Activated CD8-positive, alpha-beta T cell treated with anti-CD3 and anti-CD28 coated beads for 36 hours (primary cell): ENCODE measurements at regions not wholly inside any gene's neighbourhood (a gene's known extent, or its start where the extent isn't known, plus 50 kb on each side); places are given as distances from the start of the nearest gene placed in this dataset.

Experiments used
- ATAC-seq: fragments of 200-7000 bp; cut with Tn5 transposase; one replicate; pipeline ENCODE4 v1.10.0; 2021; ENCODE audit warnings: mild to moderate bottlenecking, moderate library complexity
- CTCF ChIA-PET: fragments of 350-600 bp; sonication (Branson Sonifier 250); formaldehyde crosslinking; loops from one replicate; lab custom pipeline; 2021; ENCODE audit warnings: antibody characterized with exemption; lab: Charles Lee
- POLR2A ChIA-PET: fragments of 350-600 bp; sonication (Branson Sonifier 250); formaldehyde crosslinking; loops from one replicate; lab custom pipeline; 2021; ENCODE audit warnings: antibody characterized with exemption; lab: Charles Lee
- DNase-seq: peaks from one replicate; pipeline ENCODE4 v3.0.0-alpha.2; 2020
- H3K27ac Mint-ChIP-seq: one replicate; pipeline ENCODE4 v1.8.0; 2021; ENCODE audit warnings: mild to moderate bottlenecking, mixed read lengths
- H3K27me3 Mint-ChIP-seq: one replicate; pipeline ENCODE4 v1.8.0; 2021; ENCODE audit warnings: mixed read lengths
- H3K36me3 Mint-ChIP-seq: one replicate; pipeline ENCODE4 v1.8.0; 2021; ENCODE audit warnings: low read depth, mixed read lengths
- H3K4me1 Mint-ChIP-seq: one replicate; pipeline ENCODE4 v1.8.0; 2021; ENCODE audit warnings: low read depth, mixed read lengths
- H3K4me3 Mint-ChIP-seq: one replicate; pipeline ENCODE4 v1.8.0; 2021; ENCODE audit warnings: mild to moderate bottlenecking, moderate library complexity, mixed read lengths
- H3K9me3 Mint-ChIP-seq: one replicate; pipeline ENCODE4 v1.8.0; 2021; ENCODE audit warnings: mixed read lengths
- CTCF ChIP-seq: fragments of 200-600 bp; IDR thresholded peaks from one replicate; pipeline ENCODE4 v1.8.0; 2022; ENCODE audit warnings: antibody characterized with exemption, mild to moderate bottlenecking
- intact Hi-C: fragments of 100-400 bp; cut with micrococcal nuclease; formaldehyde crosslinking; loops from one replicate; pipeline ENCODE4 v1.10.0; 2022

GRCh38 chr4:14143892-14144291 lies 516.4 kb upstream of the BOD1L1 start:
- POLR2A ChIA-PET = no interaction called here
- Mint-ChIP-seq H3K36me3 (no peaks in the 10 kb centered on the region), H3K27ac (no peak overlapping the region), H3K4me1 (no peaks in the 10 kb centered on the region), H3K27me3 (no peaks in the 10 kb centered on the region), H3K4me3 (no peak overlapping the region), H3K9me3 (no peaks in the 10 kb centered on the region)
- DNase-seq (no peak), ATAC-seq (no peak)
- no peak for TF ChIP-seq CTCF
- CTCF ChIA-PET = interaction anchor here (1.0 kb wide), 1 partner anchor 437 kb away, joined by 3 read pairs; no protein-coding TSS in a partner anchor
- intact Hi-C loops = no loop called here

- H3K36me3 Mint-ChIP-seq = no peaks in the 10 kb centered on the region
- ATAC-seq (no peak), DNase-seq (no peak)
- no peak overlapping the region for H3K4me3 Mint-ChIP-seq
- no peak for TF ChIP-seq CTCF
- intact Hi-C loops = no loop called here
- H3K4me1 Mint-ChIP-seq = no peaks in the 10 kb centered on the region
- H3K27me3 Mint-ChIP-seq = no peaks in the 10 kb centered on the region
- no peak overlapping the region for H3K27ac Mint-ChIP-seq
- ChIA-PET POLR2A (no interaction called here), CTCF (no interaction called here)
- no peaks in the 10 kb centered on the region for H3K9me3 Mint-ChIP-seq
These were observed 521.9 kb upstream of the BOD1L1 start for GRCh38 chr4:14149176-14150053.

GRCh38 chr4:14151101-14151500 lies 523.6 kb upstream of the BOD1L1 start:
- no peak for DNase-seq
- no peak for ATAC-seq
- H3K4me3 Mint-ChIP-seq = no peak overlapping the region
- H3K27ac Mint-ChIP-seq = no peak overlapping the region
- POLR2A ChIA-PET = no interaction called here
- peaks cover 2% of the 10 kb centered on the region for H3K27me3 Mint-ChIP-seq
- no peaks in the 10 kb centered on the region for H3K36me3 Mint-ChIP-seq
- intact Hi-C loops = no loop called here
- H3K9me3 Mint-ChIP-seq = no peaks in the 10 kb centered on the region
- TF ChIP-seq CTCF = no peak
- CTCF ChIA-PET = no interaction called here
- H3K4me1 Mint-ChIP-seq = no peaks in the 10 kb centered on the region

- Mint-ChIP-seq H3K27ac (no peak overlapping the region), H3K27me3 (peaks cover 4% of the 10 kb centered on the region), H3K4me1 (no peaks in the 10 kb centered on the region), H3K9me3 (no peaks in the 10 kb centered on the region), H3K4me3 (no peak overlapping the region), H3K36me3 (no peaks in the 10 kb centered on the region)
- no peak for TF ChIP-seq CTCF
- DNase-seq (no peak), ATAC-seq (no peak)
- intact Hi-C loops = no loop called here
- POLR2A ChIA-PET = interaction anchor here (1.0 kb wide), 1 partner anchor 25 kb away, joined by 3 read pairs; no protein-coding TSS in a partner anchor
- CTCF ChIA-PET = no interaction called here
These were observed 525.5 kb upstream of the BOD1L1 start for GRCh38 chr4:14152834-14153519.

- no peak for ATAC-seq
- ChIA-PET POLR2A (no interaction called here), CTCF (no interaction called here)
- intact Hi-C loops = no loop called here
- TF ChIP-seq CTCF = no peak
- DNase-seq = no peak
- Mint-ChIP-seq H3K4me1 (no peaks in the 10 kb centered on the region), H3K27ac (no peak overlapping the region), H3K4me3 (no peak overlapping the region), H3K27me3 (peaks cover 4% of the 10 kb centered on the region), H3K9me3 (no peaks in the 10 kb centered on the region), H3K36me3 (no peaks in the 10 kb centered on the region)
These were observed 528.3 kb upstream of the BOD1L1 start for GRCh38 chr4:14155803-14156202.
